Dermis blood vessel endothelial cell (primary cell): ENCODE measurements at regions not wholly inside any gene's neighbourhood (a gene's known extent, or its start where the extent isn't known, plus 50 kb on each side); places are given as distances from the start of the nearest gene placed in this dataset.

Experiments used
- DNase-seq: peaks from one replicate; pipeline ENCODE4 v3.0.0; 2010

DNA sequence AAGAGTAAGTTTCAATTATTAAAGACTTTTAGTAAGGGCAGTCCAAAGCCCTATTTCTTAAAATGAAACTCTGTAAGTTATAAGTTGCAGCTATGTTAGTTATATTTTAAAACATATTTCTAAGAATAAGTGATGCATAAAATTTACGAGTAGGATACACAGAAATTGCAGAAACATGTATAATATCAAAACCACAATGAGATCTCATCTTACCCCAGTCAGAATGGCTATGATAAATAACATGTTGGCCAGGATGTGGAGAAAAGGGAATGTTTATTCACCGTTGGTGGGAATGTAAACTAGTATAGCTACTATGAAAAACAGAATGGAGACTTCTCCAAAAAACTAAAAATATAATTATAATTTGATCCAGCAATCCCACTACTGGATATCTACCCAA is 201.2 kb downstream of the CBLN2 start:
- DNase-seq = no peak

- DNase-seq = no peak
These were observed 204.2 kb downstream of the CBLN2 start for GRCh38 chr18:72339976-72340375.

- no peak for DNase-seq
These were observed 207.4 kb downstream of the CBLN2 start for GRCh38 chr18:72336786-72337185.

GRCh38 chr18:72329533-72329932 is 214.6 kb downstream of the CBLN2 start:
- DNase-seq = no peak

- no peak for DNase-seq
These were observed 218.8 kb downstream of the CBLN2 start for GRCh38 chr18:72325307-72325706.

DNA sequence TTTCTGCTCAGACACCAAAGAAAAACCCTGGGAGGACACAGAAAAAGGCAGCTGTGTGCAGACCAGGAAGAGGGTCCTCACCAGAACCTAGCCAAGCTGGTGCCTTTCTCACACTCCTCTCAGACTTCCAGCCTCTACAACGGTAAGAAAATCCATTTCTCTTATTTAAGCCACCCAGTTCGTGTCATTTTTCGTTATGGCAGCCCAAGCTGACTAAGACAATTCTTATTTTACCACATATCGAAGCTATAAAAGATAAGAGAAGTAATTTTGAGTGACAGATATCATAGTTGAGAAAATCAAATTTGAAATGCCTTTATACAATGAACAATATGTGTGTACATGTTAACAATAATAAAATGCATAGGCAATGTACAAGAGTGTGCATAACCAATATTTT is 219.5 kb downstream of the CBLN2 start:
- DNase-seq = no peak

DNA sequence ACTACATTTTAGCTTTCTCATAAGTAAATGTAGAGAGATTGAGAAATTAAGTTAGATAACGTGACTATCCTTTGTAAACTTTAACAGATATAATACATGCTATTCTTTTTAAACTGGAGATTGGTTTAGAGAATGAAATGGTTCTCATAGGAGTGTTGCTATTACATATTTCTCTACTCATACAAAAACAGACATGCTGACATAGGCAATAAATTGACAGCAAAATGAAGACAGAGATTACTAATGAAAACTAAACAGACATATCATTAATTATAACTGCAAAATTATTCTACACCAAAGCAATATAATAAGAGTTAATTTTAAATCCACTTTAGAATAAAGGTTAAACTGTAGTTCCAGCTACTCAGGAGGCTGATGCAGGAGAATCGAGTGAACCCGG is 227.6 kb downstream of the CBLN2 start:
- DNase-seq = no peak

GRCh38 chr18:72283148-72283925 is 260.8 kb downstream of the CBLN2 start:
- DNase-seq = no peak

- DNase-seq = no peak
These were observed 271.1 kb downstream of the CBLN2 start for GRCh38 chr18:72273025-72273424.

DNA sequence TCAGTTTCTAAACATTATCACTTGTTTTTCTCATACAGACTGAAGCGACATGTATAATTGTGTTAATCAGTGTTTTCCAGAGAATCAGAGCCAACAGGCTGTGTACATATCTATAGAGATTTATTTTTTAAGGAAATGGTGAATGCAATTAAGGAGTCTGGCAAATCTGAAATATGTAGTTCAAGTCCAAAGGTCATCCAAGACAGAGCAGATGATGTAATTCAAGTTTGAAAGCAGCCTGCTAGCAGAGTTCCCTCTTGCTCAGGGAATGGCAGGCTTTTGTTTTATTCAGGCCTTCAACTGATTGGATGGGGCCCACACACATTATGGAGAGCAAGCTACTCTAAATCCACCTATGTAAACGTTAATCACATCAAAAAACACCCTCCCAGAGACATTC is 282.6 kb downstream of the CBLN2 start:
- DNase-seq = no peak

- DNase-seq = no peak
These were observed 298.1 kb downstream of the CBLN2 start for GRCh38 chr18:72246076-72246475.

GRCh38 chr18:72235422-72235821 is 308.7 kb downstream of the CBLN2 start:
- no peak for DNase-seq

GRCh38 chr18:72233106-72233505 is 311.0 kb downstream of the CBLN2 start:
- no peak for DNase-seq

DNA sequence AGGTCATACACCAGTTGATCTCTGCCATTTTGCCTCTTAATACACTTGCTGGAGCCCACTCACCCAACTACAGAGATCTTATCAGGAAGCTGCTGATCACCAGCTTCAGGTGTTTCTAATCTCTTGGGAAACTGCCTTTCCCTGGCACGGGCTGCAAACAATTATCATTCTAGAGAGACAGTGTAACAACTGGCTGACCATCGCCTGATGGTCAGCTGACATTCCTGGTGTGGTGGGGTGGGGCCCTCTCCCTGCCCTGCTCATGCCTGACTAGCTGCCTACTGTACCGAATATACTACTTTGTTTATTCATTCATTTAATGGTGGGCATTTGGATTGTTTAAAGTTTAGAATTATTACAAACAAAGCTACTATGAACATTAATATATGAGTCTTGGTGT is 311.5 kb downstream of the CBLN2 start:
- no peak for DNase-seq

GRCh38 chr18:72225958-72226357 is 318.2 kb downstream of the CBLN2 start:
- no peak for DNase-seq

- DNase-seq = no peak
These were observed 320.4 kb downstream of the CBLN2 start for GRCh38 chr18:72223733-72224132.

GRCh38 chr18:72208920-72209676 is 335.0 kb downstream of the CBLN2 start:
- DNase-seq = no peak

DNA sequence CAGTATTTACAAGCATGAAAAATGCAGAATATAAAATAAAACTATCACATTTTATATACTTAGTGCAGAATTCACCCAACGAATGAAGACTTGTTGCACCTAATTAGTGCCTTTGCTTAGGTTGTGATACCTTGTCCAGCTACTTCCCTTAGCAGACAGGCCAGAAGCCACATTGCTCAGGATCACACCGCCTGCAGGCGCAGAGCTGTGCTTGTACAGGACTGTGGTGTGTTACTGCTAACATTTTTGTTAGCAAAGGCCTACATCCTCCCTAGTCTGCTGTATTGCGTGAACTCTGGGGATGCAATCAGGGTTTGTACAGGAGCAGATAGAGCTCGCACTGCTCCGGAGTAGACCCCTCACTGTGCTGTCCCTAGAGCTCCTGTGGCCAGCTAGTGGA is 336.9 kb downstream of the CBLN2 start:
- no peak for DNase-seq

DNA sequence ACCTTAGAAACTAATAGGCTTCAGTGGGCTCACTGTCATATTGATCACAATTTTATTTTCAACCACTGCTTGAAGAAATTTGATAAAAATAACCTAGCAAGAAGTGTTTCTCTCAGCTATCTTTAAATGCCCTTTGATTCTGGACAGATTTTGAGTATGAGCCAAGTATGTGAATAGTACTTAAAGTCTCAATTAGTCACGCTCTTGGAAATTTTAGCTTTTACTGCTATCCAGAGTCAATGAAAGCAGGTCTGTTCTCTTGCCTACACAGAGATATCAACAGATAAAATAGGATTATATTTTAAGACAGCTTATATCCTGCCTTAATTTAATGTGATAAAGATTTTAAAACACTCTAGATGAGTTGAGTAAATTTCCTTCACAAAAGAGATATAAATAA is 337.3 kb downstream of the CBLN2 start:
- no peak for DNase-seq

DNA sequence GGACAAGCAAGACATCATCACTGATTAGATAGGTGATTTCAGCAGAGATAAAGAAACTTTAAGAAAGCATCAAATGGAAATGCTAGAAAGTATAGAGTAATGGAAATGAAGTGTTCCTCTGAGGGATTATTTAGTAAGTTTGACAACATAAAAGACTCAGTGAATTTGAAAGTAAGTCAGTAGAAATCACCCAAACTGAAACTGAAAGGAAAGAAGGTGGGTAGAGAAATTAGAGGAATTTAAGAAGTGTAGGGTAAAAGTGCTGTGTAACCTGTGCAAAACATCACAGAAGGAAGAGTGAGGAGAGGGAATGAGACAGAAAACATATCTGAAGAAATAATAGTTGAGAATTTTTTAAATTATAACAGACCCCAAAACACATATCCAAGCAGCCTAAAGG is 343.1 kb downstream of the CBLN2 start:
- DNase-seq = no peak

- no peak for DNase-seq
These were observed 346.6 kb downstream of the CBLN2 start for GRCh38 chr18:72197591-72197990.

GRCh38 chr18:72194072-72194471 is 350.1 kb downstream of the CBLN2 start:
- DNase-seq = no peak

- no peak for DNase-seq
These were observed 356.2 kb downstream of the CBLN2 start for GRCh38 chr18:72187956-72188355.

DNA sequence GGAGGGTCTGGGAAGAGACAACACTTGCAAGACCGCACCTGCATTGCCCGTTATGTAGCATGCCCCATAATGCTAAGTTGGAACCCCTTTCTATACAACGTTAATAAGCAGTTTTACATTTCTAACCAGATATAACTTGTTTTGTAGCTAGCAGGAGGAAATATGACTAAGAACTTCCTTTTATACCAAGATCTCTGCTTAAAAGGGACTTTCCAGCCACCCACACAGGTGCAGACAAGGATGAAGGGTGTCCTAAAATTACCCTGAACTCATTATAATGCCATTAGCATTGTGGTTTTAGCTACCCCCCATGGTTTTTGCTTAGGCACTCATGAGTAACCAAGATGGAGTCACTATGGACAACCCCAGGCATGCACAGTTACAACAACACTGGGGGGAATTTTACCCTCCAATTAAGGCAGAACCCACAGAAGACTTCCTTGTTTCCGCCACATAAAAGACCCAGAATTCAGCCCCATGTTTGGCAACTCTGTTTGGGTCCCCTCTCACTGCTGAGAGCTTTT is 362.8 kb downstream of the CBLN2 start:
- no peak for DNase-seq
